GM12892 (cell line): ENCODE measurements at regions not wholly inside any gene's neighbourhood (a gene's known extent, or its start where the extent isn't known, plus 50 kb on each side); places are given as distances from the start of the nearest gene placed in this dataset.

Source experiments
- POLR2A ChIP-seq: IDR thresholded peaks from 2 replicates; pipeline ENCODE4 v1.6.1; 2011; ENCODE audit warnings: low read depth, low read length, control low read depth
- POLR2AphosphoS5 ChIP-seq: IDR thresholded peaks from 2 replicates; pipeline ENCODE4 v1.6.1; 2011; ENCODE audit warnings: low read depth, low read length, control low read depth
- TAF1 ChIP-seq: IDR thresholded peaks from 2 replicates; pipeline ENCODE4 v1.6.1; 2011; ENCODE audit warnings: low read depth, mild to moderate bottlenecking, control low read depth, low read length, borderline replicate concordance

DNA sequence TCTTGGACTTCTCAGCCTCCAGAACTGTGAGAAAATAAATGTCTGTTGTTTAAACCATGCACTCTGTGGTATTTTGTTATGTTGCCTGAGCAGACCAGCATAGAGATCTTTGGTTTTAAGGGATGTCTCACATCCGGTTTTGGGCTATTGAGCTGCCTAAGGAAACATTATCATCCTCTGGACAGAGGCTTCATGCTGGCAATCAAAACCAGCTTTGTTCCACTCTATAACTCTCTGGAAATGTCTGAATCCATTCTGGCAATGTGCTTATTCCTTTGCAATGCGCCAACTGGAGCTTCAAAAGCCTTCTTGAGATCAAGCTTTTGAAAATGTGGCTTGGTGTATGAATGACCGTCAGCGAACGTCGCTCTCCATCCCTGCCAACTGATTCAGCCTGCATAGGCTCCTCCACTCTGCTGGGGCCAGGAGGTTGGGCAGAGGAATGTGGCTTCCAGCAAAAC, 183.6 kb upstream of the MGAT5 start:
- no peak for TF ChIP-seq POLR2A
- no peak for TF ChIP-seq POLR2AphosphoS5
- no peak for TF ChIP-seq TAF1
